ENCODE measurements at regions not wholly inside any gene's neighbourhood (a gene's known extent, or its start where the extent isn't known, plus 50 kb on each side); places are given as distances from the start of the nearest gene placed in this dataset.

- TF ChIP-seq TAF1 (IDR thresholded peaks at IDR 0.05; ENCODE audit: borderline replicate concordance, insufficient read depth, low read length) (no peak), FOXP2 (optimal IDR thresholded peaks at IDR 0.05; ENCODE audit: borderline replicate concordance, extremely low read depth, extremely low read length, insufficient read depth) (no peak), POLR2AphosphoS5 (IDR thresholded peaks at IDR 0.05; ENCODE audit: low read depth, low read length) (no peak), REST (IDR thresholded peaks at IDR 0.05; ENCODE audit: insufficient read depth in 1 of 2, low read depth in 2 of 2, low read length in 2 of 2) (no peak)
Observed at GRCh38 chr13:39272994-39273393, 234.7 kb downstream of the NHLRC3 start.
